Epidermal melanocyte (primary cell): ENCODE measurements at regions not wholly inside any gene's neighbourhood (a gene's known extent, or its start where the extent isn't known, plus 50 kb on each side); places are given as distances from the start of the nearest gene placed in this dataset.

Source experiments
- DNase-seq: peaks from one replicate; pipeline ENCODE4 v3.0.0; 2011; ENCODE audit warnings: low spot score; ENCODE audit not compliant: insufficient read length

- DNase-seq, result no peak
Measured at GRCh38 chr10:31709476-31709875, 219.2 kb downstream of the ARHGAP12 start.

DNA sequence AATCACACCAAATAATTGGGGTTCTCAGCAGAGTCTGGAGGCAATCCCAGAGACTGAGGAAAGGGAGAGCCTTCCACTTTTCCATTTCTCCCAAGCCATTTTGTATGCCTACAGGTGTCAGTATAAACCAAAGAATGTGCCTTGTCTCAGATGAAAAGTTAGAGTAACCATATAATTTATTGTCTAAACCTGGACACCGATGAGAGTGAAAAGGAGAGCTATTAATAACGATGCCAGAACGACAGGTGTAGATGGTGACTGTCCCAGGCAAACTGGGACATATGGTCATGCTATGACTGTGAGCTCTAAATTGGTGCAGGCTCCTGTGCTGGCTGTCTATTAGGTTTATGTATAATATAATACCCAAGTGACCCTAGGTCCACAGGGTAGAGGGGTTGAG is 219.6 kb downstream of the ARHGAP12 start:
- no peak for DNase-seq

DNA sequence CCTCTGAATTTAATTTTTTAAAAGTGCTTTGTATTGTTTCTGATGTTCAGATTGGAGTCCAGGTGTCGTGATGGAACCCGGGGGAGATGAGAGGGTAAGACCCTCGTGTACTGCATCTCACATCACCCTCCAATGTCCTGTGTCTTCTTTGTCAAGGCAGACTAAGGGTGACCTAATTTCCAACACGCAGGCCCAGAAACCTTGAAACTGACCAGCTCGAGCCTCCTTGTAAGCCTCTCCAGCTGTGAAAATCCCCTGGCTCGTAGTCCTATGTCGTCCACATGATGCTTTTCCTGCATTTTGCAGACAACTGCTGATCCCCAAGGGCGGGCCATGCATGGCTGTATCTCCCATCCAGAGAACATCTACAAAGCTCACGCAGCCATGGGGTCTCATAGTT is 220.2 kb downstream of the ARHGAP12 start:
- no peak for DNase-seq

GRCh38 chr10:31708046-31708445 is 220.6 kb downstream of the ARHGAP12 start:
- DNase-seq, result no peak

- DNase-seq, result peak; percentile 49
Measured at GRCh38 chr10:31707093-31708039, 221.3 kb downstream of the ARHGAP12 start.

DNA sequence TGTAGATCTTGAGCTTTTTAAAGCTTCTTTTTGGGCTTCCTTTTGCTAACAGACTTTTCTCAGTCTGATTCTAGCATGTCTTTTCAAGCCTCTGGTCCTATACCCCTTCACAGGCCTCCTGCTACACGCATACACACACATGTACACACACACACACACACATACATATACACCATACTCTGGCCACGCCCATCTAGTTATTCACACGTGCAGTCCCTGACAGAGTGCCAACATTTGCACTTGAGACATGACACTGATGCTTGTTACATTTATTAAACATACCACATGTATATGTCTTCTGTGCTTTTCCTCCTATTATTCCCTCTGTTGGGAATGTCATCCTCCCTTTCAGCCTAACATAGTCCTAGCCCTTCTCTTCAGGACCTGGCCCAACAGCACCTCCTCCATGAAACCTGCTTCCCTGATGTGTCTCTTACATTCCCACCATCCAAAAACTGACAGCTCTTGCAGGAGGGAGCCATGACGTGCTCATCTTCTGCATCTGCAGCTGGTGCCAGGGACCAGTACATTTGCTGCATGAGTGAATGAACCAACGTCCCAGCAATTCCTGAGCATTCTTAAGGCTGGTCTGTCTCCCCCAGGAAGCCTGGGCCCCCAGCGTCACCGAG is 222.1 kb downstream of the ARHGAP12 start:
- DNase-seq, result no peak

GRCh38 chr10:31705136-31705535 is 223.5 kb downstream of the ARHGAP12 start:
- DNase-seq, result no peak

DNA sequence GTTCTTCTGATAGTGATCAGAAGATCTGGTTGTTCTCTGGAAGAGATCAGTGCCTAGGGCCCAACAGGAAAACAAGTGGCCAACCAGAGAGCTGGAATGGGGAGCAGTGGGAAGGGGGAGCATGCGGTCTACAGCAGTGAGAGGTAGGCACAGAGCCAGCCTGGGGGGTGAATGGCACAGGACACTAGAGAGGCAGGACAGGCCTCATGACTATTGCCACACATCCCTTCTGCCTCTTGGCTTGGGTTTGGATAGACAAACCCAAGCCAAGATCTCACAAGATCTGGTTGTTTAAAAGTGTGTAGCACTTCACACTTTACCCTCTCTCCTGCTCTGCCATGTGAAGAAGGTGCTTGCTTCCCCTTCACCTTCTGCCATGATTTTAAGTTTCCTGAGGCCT is 224.4 kb downstream of the ARHGAP12 start:
- DNase-seq, result no peak

- no peak for DNase-seq
Measured at GRCh38 chr10:31702954-31703353, 225.7 kb downstream of the ARHGAP12 start.

GRCh38 chr10:31702005-31702404 is 226.6 kb downstream of the ARHGAP12 start:
- DNase-seq, result no peak

DNA sequence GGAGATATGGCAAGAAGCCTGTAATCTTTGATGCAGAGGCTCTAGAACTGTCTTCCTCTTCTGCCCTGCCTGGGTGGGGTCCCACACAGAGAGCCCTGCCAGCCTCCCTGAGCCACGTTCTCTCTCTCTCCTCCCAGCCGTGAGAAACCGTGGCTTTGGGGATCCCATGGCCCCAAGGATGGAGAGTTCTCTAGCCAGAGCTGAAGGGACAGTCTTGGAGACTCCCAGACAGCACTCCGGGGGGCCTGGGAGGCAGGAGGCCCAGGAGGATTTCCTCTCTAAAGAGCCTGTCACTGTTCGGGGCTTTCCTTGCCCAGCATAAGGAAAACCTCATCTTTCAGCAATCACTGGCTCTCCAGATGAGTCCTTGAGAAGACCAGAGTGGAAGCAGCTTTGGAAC is 227.1 kb downstream of the ARHGAP12 start:
- no peak for DNase-seq

DNA sequence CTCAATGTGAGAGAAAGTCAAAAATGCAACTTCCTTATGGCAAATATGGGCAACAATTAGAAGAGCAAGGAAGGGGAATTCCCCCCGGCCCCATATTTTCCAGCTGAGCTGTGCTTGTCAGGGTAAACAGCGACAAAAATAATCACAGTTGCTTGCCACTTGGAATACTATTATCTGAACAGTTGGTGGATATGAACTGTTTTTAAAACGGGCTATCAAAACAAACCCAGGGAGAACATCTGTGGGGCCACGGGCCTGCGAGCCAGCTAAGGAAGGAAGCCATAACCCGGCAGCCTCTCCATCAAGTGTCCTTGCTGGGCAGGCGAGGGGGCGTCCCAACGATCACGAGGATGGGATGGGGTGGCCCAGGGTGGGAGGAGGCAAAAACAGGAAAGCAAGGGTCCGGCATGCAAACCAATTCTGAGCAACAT is 228.4 kb downstream of the ARHGAP12 start:
- DNase-seq, result no peak

DNA sequence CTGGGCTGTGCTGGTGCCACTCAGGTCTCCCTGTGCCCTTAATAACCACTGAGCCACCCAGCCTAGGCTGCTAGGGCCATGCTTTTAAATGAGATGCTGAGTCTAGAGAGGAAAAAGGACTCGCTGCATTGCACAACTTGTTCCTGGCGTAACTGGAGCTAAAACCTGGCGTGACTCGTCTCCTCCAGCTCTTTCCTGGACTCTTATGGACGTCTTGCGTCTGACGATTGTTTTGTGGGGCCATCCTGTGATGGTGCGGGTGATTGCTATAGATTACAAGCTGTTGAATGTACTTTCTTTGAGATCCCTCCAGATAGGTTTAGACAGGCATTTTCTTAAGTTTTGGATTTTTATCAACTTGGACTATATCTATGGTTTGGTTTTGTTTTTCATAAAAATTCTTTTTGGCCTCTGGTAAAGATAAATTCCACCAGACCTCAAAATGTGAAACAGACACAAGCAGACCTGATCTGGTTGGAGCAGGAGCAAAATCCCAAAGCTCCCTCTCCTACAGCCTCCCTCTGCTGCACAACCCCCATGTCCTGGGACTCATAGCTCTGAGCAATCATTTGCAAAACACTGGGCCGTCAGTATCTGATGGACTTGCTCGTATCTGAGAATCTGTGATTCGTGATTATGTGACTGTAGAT is 230.3 kb downstream of the ARHGAP12 start:
- no peak for DNase-seq

DNA sequence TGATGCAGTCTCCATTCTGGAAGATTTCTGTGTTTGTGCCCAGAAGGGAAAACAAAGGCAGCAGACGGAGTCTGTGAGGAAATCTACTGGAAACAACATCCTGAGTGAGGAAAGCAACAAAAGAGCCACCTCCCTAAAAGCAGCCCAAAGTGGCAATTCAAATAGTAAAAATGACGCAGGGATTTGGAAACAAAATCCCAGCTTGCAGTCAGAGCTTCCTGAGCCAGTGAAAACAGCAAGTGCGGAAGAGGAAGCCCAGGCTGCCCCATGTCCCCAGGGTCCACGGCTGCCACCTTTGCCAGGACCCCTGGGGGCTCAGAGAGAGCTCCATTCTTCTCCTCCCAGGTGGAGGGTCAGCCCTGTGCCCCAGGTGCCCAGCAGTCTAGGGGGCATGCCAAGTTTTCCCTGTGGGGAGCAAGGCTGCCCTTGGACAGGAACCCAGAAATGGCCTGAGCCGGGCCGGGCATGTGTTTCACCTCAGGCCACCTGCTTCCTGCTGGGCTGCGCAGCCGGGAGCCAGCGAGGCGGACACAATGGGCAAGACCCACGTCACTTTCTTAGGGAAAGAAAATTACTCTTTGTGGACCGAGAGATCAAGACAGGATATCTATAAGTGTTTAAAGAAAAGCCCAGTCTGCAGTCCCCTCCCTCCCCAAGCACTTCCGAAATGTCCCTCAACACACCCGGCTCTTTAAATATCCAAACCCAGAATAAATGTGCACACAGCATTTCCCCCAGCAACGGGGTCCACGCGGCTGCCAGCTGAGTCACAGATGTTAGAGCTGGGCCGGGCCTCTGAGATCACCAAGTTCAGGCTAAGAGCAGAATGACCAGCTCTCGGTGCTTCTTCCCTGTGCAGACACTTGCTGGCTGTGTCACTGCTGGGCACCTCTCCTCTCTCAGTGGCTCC is 231.1 kb downstream of the ARHGAP12 start:
- DNase-seq, result no peak

GRCh38 chr10:31694929-31695837 is 233.4 kb downstream of the ARHGAP12 start:
- no peak for DNase-seq

- DNase-seq, result no peak
Measured at GRCh38 chr10:31694126-31694685, 234.4 kb downstream of the ARHGAP12 start.

- DNase-seq, result no peak
Measured at GRCh38 chr10:31693491-31693890, 235.1 kb downstream of the ARHGAP12 start.

GRCh38 chr10:31689233-31689632 is 239.4 kb downstream of the ARHGAP12 start:
- no peak for DNase-seq

GRCh38 chr10:31687663-31688482 is 240.8 kb downstream of the ARHGAP12 start:
- DNase-seq, result no peak
